ENCODE measurements at regions not wholly inside any gene's neighbourhood (a gene's known extent, or its start where the extent isn't known, plus 50 kb on each side); places are given as distances from the start of the nearest gene placed in this dataset.

GRCh38 chr10:28049286-28049685, 50.4 kb upstream of the ODAD2 start:
- TF ChIP-seq EZH2phosphoT487 (IDR thresholded peaks at IDR 0.05; ENCODE audit: borderline replicate concordance, low read depth): no peak
- no peak for TF ChIP-seq NRF1 (IDR thresholded peaks at IDR 0.05; ENCODE audit: low read depth, low read length)
- TF ChIP-seq REST (IDR thresholded peaks at IDR 0.05; ENCODE audit: low read depth, low read length): no peak
- no peak for TF ChIP-seq YY1 (IDR thresholded peaks at IDR 0.05; ENCODE audit: low read depth)
- TF ChIP-seq USF2 (IDR thresholded peaks at IDR 0.05; ENCODE audit: borderline replicate concordance, low read depth, low read length): no peak
- no peak for TF ChIP-seq TEAD4 (IDR thresholded peaks at IDR 0.05; ENCODE audit: borderline replicate concordance, insufficient read depth)
- TF ChIP-seq SMC3 (IDR thresholded peaks at IDR 0.05; ENCODE audit: low read depth, low read length): no peak
- no peak for TF ChIP-seq GATA2 (CRISPR knock-in tag; IDR thresholded peaks at IDR 0.05)
- TF ChIP-seq ZBTB33 (IDR thresholded peaks at IDR 0.05; ENCODE audit: borderline replicate concordance, low read depth): no peak
- TF ChIP-seq USF1 (IDR thresholded peaks at IDR 0.05; ENCODE audit: borderline replicate concordance, low read depth): no peak
- TF ChIP-seq CTCF (IDR thresholded peaks at IDR 0.05): no peak
- TF ChIP-seq CHD2 (IDR thresholded peaks at IDR 0.05; ENCODE audit: low read length, partially characterized antibody): no peak
- no peak for TF ChIP-seq MEF2A (IDR thresholded peaks at IDR 0.05; ENCODE audit: borderline replicate concordance, low read depth)
- TF ChIP-seq RXRA (IDR thresholded peaks at IDR 0.05; ENCODE audit: borderline replicate concordance, low read depth): no peak
- no peak for TF ChIP-seq POLR2AphosphoS5 (IDR thresholded peaks at IDR 0.05; ENCODE audit: low read depth, low read length)
- no peak for TF ChIP-seq IRF3 (IDR thresholded peaks at IDR 0.05; ENCODE audit: low read depth, low read length)
- WGBS (ENCODE audit: low lambda C conversion rate): 0% methylated on average over 2 of the region's 2 CpGs
- H3F3A ChIP-seq (replicated peaks; ENCODE audit: insufficient read depth): no peaks in the 10 kb centered on the region

More at GRCh38 chr10:28049286-28049685, 50.4 kb upstream of the ODAD2 start:
- peaks cover 4% of the 10 kb centered on the region; the same call in 1 of the 2 replicates for H3K9me2 ChIP-seq
- H3K9me3 ChIP-seq: no peaks in the 10 kb centered on the region
- no peak for DNase-seq
- ChIA-PET POLR2A (no interaction called here), CTCF (no interaction called here)
- H3K27me3 ChIP-seq (ENCODE audit: insufficient read depth): no peaks in the 10 kb centered on the region
- no peak overlapping the region for H3K4me3 ChIP-seq (ENCODE audit: low read depth in 2 of 2, low read length in 1 of 2)
- H2AFZ ChIP-seq (ENCODE audit: low read depth): no peak overlapping the region
- H3K4me2 ChIP-seq: no peak overlapping the region
- H3K9ac ChIP-seq: no peak overlapping the region
- no peaks in the 10 kb centered on the region for H4K20me1 ChIP-seq (ENCODE audit: insufficient read depth)
- no peaks in the 10 kb centered on the region for H3K4me1 ChIP-seq (ENCODE audit: control insufficient read depth in 1 of 2, insufficient read depth in 2 of 2, low read depth in 1 of 2, low read length in 1 of 2)
- H3K27ac ChIP-seq (ENCODE audit: low read depth in 2 of 2, low read length in 1 of 2): no peak overlapping the region
- no peaks in the 10 kb centered on the region for H3K79me2 ChIP-seq (ENCODE audit: insufficient read depth)
- H3K36me3 ChIP-seq (replicated peaks in 1 of 2; ENCODE audit: control insufficient read depth in 1 of 2, insufficient read depth in 2 of 2, low read length in 1 of 2): no peaks in the 10 kb centered on the region
